ENCODE measurements at regions not wholly inside any gene's neighbourhood (a gene's known extent, or its start where the extent isn't known, plus 50 kb on each side); places are given as distances from the start of the nearest gene placed in this dataset.
A peak's percentile ranks its signal among the peaks of the same experiment; 100 is the strongest.
"Not testable (repeated sequence)": the region's sequence is repeated elsewhere in the genome, so short reads cannot be mapped to it uniquely, and the experiment has no call there.

DNA sequence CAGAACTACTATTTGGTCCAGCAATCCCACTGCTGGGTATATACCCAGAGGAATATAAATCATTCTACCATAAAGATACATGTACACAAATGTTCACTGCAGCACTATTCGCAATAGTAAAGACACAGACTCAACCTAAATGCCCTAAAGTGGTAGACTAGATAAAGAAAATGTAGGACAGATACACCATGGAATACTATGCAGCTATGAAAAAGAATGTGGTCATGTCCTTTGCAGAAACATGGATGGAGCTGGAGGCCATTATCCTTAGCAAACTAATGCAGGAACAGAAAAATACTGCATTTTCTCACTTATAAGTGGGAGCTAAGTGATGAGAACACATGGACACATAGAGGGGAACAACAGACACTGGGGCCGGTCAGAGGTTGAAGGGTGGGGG is 248.4 kb upstream of the KCNG1 start:
- not testable (repeated sequence) for H3K27ac ChIP-seq (ENCODE audit: low read length); H3K36me3 ChIP-seq (ENCODE audit: insufficient read depth, low read length); DNase-seq; H3K9ac ChIP-seq (ENCODE audit: low read length); H3K9me3 ChIP-seq (ENCODE audit: low read length); H3K79me2 ChIP-seq (ENCODE audit: low read length); H3K4me3 ChIP-seq (ENCODE audit: low read length); H3K4me2 ChIP-seq (ENCODE audit: low read depth, low read length, poor library complexity, severe bottlenecking); H3K9me2 ChIP-seq (replicated peaks; ENCODE audit: insufficient read depth, low read length); H3K4me1 ChIP-seq (ENCODE audit: low read length); H4K20me1 ChIP-seq (ENCODE audit: insufficient read depth, low read depth, low read length); H3K27me3 ChIP-seq (ENCODE audit: low read length); H2AFZ ChIP-seq (ENCODE audit: low read length)

DNA sequence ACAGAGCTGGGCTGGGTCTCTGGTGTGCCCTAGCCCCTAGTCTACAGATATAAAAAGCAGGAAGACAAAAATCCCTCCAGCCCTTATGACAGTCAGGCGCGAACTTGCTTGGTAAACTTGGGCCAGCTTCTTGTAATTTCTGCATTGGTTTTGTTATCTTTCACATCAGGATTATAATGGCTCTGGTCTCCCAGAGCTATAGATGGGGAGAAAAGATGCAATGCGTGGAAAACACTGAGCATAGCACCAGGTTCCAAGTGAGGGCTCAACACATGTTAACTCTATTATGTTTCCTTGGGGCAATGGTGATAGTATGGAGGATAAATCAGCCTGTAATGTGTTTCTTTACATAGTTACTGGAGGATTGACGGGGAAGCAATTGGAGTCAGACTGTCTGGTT is 246.8 kb upstream of the KCNG1 start:
- Histone ChIP-seq H2AFZ (ENCODE audit: low read length) (no peak overlapping the region), H3K9me2 (replicated peaks; ENCODE audit: insufficient read depth, low read length) (no peaks in the 10 kb centered on the region), H4K20me1 (ENCODE audit: insufficient read depth, low read depth, low read length) (no peaks in the 10 kb centered on the region), H3K27me3 (ENCODE audit: low read length) (no peaks in the 10 kb centered on the region; the same call in 1 of the 2 replicates), H3K4me2 (ENCODE audit: low read depth, low read length, poor library complexity, severe bottlenecking) (no peak overlapping the region), H3K79me2 (ENCODE audit: low read length) (no peaks in the 10 kb centered on the region), H3K9ac (ENCODE audit: low read length) (no peak overlapping the region), H3K27ac (ENCODE audit: low read length) (no peak overlapping the region), H3K9me3 (ENCODE audit: low read length) (no peaks in the 10 kb centered on the region), H3K4me1 (ENCODE audit: low read length) (no peaks in the 10 kb centered on the region), H3K4me3 (ENCODE audit: low read length) (no peak overlapping the region), H3K36me3 (ENCODE audit: insufficient read depth, low read length) (no peaks in the 10 kb centered on the region)
- no peak for DNase-seq

DNA sequence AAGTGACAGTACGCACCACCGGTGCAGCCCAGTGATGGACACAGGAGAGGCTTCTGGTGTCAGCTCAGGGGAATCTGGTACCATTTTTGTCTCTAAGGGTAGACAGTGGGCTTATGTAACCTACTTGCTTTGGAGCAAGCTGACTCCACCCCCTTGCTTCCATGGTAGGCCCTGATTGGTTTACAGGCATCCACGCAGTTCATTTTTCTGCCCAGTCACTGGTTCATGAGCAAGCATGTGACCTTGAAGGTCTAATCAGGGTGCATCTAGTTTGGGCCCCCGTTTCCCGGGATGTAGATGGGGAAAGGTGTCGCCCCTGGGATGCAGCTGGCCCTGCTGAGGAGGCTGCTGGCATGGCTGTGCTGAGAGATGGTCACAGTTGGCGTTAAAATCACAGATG is 244.8 kb upstream of the KCNG1 start:
- Histone ChIP-seq H3K4me3 (ENCODE audit: low read length) (no peak overlapping the region), H3K36me3 (ENCODE audit: insufficient read depth, low read length) (no peaks in the 10 kb centered on the region), H3K9me2 (replicated peaks; ENCODE audit: insufficient read depth, low read length) (no peaks in the 10 kb centered on the region), H3K79me2 (ENCODE audit: low read length) (no peaks in the 10 kb centered on the region), H3K4me2 (ENCODE audit: low read depth, low read length, poor library complexity, severe bottlenecking) (no peak overlapping the region), H3K9me3 (ENCODE audit: low read length) (no peaks in the 10 kb centered on the region), H4K20me1 (ENCODE audit: insufficient read depth, low read depth, low read length) (no peaks in the 10 kb centered on the region), H3K9ac (ENCODE audit: low read length) (no peak overlapping the region), H3K27ac (ENCODE audit: low read length) (no peak overlapping the region), H3K4me1 (ENCODE audit: low read length) (no peaks in the 10 kb centered on the region), H2AFZ (ENCODE audit: low read length) (no peak overlapping the region), H3K27me3 (ENCODE audit: low read length) (no peaks in the 10 kb centered on the region)
- DNase-seq = peak; percentile 45

DNA sequence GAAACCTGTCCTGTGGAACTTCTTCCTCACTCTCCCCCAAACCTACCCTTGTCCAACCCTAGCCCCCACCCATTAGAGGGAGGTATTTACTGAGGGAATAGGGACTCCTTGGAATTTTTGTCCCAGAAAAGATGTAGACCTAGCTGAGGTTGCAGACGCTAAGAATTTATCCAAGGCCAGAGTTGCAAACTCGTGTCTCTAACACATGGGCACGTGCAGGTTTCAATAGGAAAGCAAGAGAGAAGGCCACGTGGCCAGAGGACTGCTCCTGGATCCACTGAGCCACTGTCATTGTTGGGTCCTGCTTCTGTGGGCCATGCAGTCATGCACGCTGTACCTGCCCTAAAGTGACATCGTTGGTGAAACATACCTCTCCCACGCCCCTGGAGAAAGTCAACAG is 243.4 kb upstream of the KCNG1 start:
- Histone ChIP-seq H3K4me2 (ENCODE audit: low read depth, low read length, poor library complexity, severe bottlenecking) (no peak overlapping the region), H3K27me3 (ENCODE audit: low read length) (no peaks in the 10 kb centered on the region), H3K9me3 (ENCODE audit: low read length) (no peaks in the 10 kb centered on the region), H4K20me1 (ENCODE audit: insufficient read depth, low read depth, low read length) (no peaks in the 10 kb centered on the region), H3K27ac (ENCODE audit: low read length) (no peak overlapping the region), H2AFZ (ENCODE audit: low read length) (no peak overlapping the region), H3K9me2 (replicated peaks; ENCODE audit: insufficient read depth, low read length) (no peaks in the 10 kb centered on the region), H3K36me3 (ENCODE audit: insufficient read depth, low read length) (no peaks in the 10 kb centered on the region), H3K4me1 (ENCODE audit: low read length) (no peaks in the 10 kb centered on the region), H3K9ac (ENCODE audit: low read length) (no peak overlapping the region), H3K79me2 (ENCODE audit: low read length) (no peaks in the 10 kb centered on the region), H3K4me3 (ENCODE audit: low read length) (no peak overlapping the region)
- no peak for DNase-seq

DNA sequence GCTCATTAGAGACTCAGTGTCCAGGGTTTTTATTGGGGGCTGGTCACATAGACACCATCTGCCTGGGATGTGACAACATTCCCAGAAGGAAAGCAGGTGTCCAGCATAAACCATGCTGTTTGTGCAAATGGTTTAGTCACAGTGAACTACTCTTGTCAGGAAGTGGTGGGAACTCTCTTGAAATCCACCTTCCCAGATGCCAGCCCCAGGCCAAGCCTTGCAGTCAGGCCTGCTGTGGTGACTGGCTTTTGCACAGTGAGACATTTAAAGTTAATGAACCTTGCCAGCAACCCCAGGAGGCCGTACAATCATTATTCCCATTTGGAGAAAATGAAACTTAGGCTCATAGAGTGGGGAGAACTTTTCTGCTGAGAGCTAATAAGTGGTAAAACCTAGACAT is 242.5 kb upstream of the KCNG1 start:
- no peak overlapping the region for H2AFZ ChIP-seq (ENCODE audit: low read length)
- H3K4me3 ChIP-seq (ENCODE audit: low read length) = no peak overlapping the region
- H4K20me1 ChIP-seq (ENCODE audit: insufficient read depth, low read depth, low read length) = no peaks in the 10 kb centered on the region
- H3K36me3 ChIP-seq (ENCODE audit: insufficient read depth, low read length) = no peaks in the 10 kb centered on the region
- no peaks in the 10 kb centered on the region for H3K9me3 ChIP-seq (ENCODE audit: low read length)
- H3K4me1 ChIP-seq (ENCODE audit: low read length) = no peaks in the 10 kb centered on the region
- H3K9me2 ChIP-seq (replicated peaks; ENCODE audit: insufficient read depth, low read length) = no peaks in the 10 kb centered on the region
- no peak overlapping the region for H3K4me2 ChIP-seq (ENCODE audit: low read depth, low read length, poor library complexity, severe bottlenecking)
- no peak for DNase-seq
- no peaks in the 10 kb centered on the region for H3K79me2 ChIP-seq (ENCODE audit: low read length)
- no peaks in the 10 kb centered on the region for H3K27me3 ChIP-seq (ENCODE audit: low read length)
- no peak overlapping the region for H3K27ac ChIP-seq (ENCODE audit: low read length)
- no peak overlapping the region for H3K9ac ChIP-seq (ENCODE audit: low read length)

DNA sequence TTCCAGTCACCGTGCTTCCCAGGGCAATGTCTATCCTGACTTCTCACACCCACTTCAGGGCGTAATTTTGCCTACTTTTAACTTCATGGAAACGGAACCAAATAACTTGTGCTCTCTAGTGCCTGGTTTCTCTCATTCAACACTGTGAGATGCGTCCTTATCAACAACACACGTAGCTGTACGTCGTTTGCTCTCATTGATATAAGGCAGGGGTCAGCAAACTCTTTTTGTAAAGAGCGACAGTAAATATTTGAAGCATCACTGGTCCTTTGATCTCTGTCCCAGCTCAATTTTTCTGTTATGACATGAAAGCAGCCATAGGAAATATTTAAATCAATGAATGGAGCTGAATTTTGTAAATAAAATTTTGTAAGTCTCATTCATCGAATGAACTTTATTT is 239.3 kb upstream of the KCNG1 start:
- no peak for DNase-seq
- no peak overlapping the region for H3K9ac ChIP-seq (ENCODE audit: low read length)

DNA sequence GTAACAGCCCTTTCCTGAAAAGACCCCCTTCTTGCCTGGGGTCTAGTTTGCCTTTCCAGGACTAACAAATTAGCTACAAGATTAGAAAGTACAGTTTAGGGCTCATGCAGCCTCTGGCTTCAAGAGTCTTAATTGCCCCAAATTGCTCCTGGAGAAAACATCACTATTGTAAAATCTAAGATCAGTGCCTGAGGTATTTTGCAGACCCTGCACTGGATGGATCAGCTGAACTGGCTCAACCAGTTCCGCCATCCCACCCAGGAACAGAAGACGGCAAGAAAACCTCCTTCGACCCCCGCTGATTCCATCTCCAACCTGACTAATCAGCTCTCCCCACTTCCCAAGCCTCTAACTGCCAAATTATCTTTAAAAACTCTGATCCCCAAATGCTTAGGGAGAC is 236.5 kb upstream of the KCNG1 start:
- Histone ChIP-seq H4K20me1 (ENCODE audit: insufficient read depth, low read depth, low read length) (no peaks in the 10 kb centered on the region), H3K4me3 (ENCODE audit: low read length) (no peak overlapping the region), H3K9me2 (replicated peaks; ENCODE audit: insufficient read depth, low read length) (no peaks in the 10 kb centered on the region), H3K79me2 (ENCODE audit: low read length) (no peaks in the 10 kb centered on the region), H3K36me3 (ENCODE audit: insufficient read depth, low read length) (no peaks in the 10 kb centered on the region), H3K9me3 (ENCODE audit: low read length) (no peaks in the 10 kb centered on the region), H3K9ac (ENCODE audit: low read length) (no peak overlapping the region), H2AFZ (ENCODE audit: low read length) (no peak overlapping the region), H3K27me3 (ENCODE audit: low read length) (no peaks in the 10 kb centered on the region), H3K4me2 (ENCODE audit: low read depth, low read length, poor library complexity, severe bottlenecking) (no peak overlapping the region), H3K4me1 (ENCODE audit: low read length) (no peaks in the 10 kb centered on the region; the same call in 1 of the 2 replicates), H3K27ac (ENCODE audit: low read length) (no peak overlapping the region)
- no peak for DNase-seq

More for the DNA sequence above, 239.3 kb upstream of the KCNG1 start:
- Histone ChIP-seq H3K79me2 (ENCODE audit: low read length) (no peaks in the 10 kb centered on the region), H3K4me2 (ENCODE audit: low read depth, low read length, poor library complexity, severe bottlenecking) (no peak overlapping the region), H3K9me2 (replicated peaks; ENCODE audit: insufficient read depth, low read length) (no peaks in the 10 kb centered on the region), H2AFZ (ENCODE audit: low read length) (no peak overlapping the region), H3K4me3 (ENCODE audit: low read length) (no peak overlapping the region), H3K27me3 (ENCODE audit: low read length) (no peaks in the 10 kb centered on the region), H3K4me1 (ENCODE audit: low read length) (no peaks in the 10 kb centered on the region; the same call in 1 of the 2 replicates), H3K9me3 (ENCODE audit: low read length) (no peaks in the 10 kb centered on the region), H3K27ac (ENCODE audit: low read length) (no peak overlapping the region), H4K20me1 (ENCODE audit: insufficient read depth, low read depth, low read length) (no peaks in the 10 kb centered on the region), H3K36me3 (ENCODE audit: insufficient read depth, low read length) (no peaks in the 10 kb centered on the region)

DNA sequence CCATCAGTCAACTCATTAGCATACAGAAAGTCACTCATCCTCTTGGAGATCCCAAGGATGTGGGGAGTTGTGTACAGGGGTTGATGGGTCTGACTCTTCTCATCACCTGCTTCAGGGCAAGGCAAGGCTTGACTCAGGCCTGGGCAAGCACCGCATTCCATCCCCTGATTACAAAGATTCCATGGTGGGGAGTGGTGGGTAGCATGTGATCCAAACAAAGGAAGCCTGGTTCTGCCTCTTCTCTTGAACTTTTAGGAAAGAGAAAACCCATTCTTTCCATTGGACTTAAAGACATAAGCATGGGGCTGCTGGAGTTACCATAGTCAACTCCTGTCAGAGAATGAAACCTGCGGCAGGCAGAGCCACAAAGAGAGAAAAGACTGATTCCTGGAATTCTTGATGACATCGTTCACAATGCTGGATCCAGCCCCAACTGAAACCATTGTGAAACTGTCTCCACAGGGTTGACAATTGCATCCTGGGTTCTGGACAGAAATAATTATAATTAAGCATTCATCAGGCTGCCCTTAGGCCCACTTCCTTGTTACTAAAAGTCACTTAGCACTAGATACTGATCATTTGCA is 235.8 kb upstream of the KCNG1 start:
- H3K4me2 ChIP-seq (ENCODE audit: low read depth, low read length, poor library complexity, severe bottlenecking) = no peak overlapping the region
- H3K36me3 ChIP-seq (ENCODE audit: insufficient read depth, low read length) = no peaks in the 10 kb centered on the region
- no peaks in the 10 kb centered on the region for H3K9me2 ChIP-seq (replicated peaks; ENCODE audit: insufficient read depth, low read length)

DNA sequence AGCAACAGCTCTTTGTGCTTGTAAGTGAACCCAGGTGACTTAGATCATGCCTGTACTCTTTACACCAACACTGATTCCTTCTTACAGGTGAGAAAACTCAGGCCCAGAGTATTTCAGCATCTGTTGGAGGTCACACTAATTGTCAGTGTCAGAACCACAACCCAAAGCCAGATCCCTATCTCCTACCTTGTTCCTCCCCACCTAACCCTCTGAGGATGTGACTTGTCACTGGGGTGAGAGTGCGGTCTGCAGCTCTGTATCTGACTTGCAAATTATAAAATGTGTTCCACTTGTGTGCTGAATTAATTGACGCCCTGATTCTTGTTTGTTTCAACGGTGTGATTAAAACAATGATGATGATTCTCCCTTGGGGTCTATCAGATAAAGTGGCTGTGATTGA is 232.5 kb upstream of the KCNG1 start:
- Histone ChIP-seq H3K79me2 (ENCODE audit: low read length) (no peaks in the 10 kb centered on the region), H3K9me3 (ENCODE audit: low read length) (no peaks in the 10 kb centered on the region), H3K27me3 (ENCODE audit: low read length) (no peaks in the 10 kb centered on the region), H3K4me1 (ENCODE audit: low read length) (peaks cover 11% of the 10 kb centered on the region), H2AFZ (ENCODE audit: low read length) (no peak overlapping the region), H3K4me2 (ENCODE audit: low read depth, low read length, poor library complexity, severe bottlenecking) (no peak overlapping the region), H3K9me2 (replicated peaks; ENCODE audit: insufficient read depth, low read length) (no peaks in the 10 kb centered on the region), H4K20me1 (ENCODE audit: insufficient read depth, low read depth, low read length) (no peaks in the 10 kb centered on the region), H3K9ac (ENCODE audit: low read length) (no peak overlapping the region), H3K36me3 (ENCODE audit: insufficient read depth, low read length) (no peaks in the 10 kb centered on the region), H3K27ac (ENCODE audit: low read length) (no peak overlapping the region), H3K4me3 (ENCODE audit: low read length) (no peak overlapping the region)
- no peak for DNase-seq

More for the DNA sequence above, 235.8 kb upstream of the KCNG1 start:
- no peak for DNase-seq
- H2AFZ ChIP-seq (ENCODE audit: low read length) = no peak overlapping the region
- H3K79me2 ChIP-seq (ENCODE audit: low read length) = no peaks in the 10 kb centered on the region
- no peak overlapping the region for H3K27ac ChIP-seq (ENCODE audit: low read length)
- no peaks in the 10 kb centered on the region; the same call in 1 of the 2 replicates for H3K4me1 ChIP-seq (ENCODE audit: low read length)
- H4K20me1 ChIP-seq (ENCODE audit: insufficient read depth, low read depth, low read length) = no peaks in the 10 kb centered on the region
- H3K4me3 ChIP-seq (ENCODE audit: low read length) = no peak overlapping the region
- H3K9ac ChIP-seq (ENCODE audit: low read length) = no peak overlapping the region
- no peaks in the 10 kb centered on the region for H3K9me3 ChIP-seq (ENCODE audit: low read length)
- H3K27me3 ChIP-seq (ENCODE audit: low read length) = no peaks in the 10 kb centered on the region

All from Karpas-422 (cell line).